Suprapubic skin (tissue), 3 donors: ENCODE measurements at regions not wholly inside any gene's neighbourhood (a gene's known extent, or its start where the extent isn't known, plus 50 kb on each side); places are given as distances from the start of the nearest gene placed in this dataset.

Experiments used
- CTCF ChIP-seq, 2 donors: fragments of 200-600 bp in 1 of 2; fragments of 450-650 bp in 1 of 2; sonication (generic) in 1 of 2; IDR thresholded peaks; one replicate each; pipeline ENCODE4 v1.5.1; 2016 to 2019; ENCODE audit warnings: antibody characterized with exemption in 2 of 2, mild to moderate bottlenecking in 1 of 2, moderate library complexity in 1 of 2
- EP300 ChIP-seq: sonication (generic); formaldehyde crosslinking; IDR thresholded peaks from one replicate; pipeline ENCODE4 v1.6.1; 2017; ENCODE audit warnings: antibody characterized with exemption
- POLR2A ChIP-seq, 2 donors: fragments of 450-650 bp; IDR thresholded peaks; one replicate each; pipeline ENCODE4 v1.6.1; 2017; ENCODE audit warnings: antibody characterized with exemption in 2 of 2, mild to moderate bottlenecking in 2 of 2, moderate library complexity in 2 of 2

GRCh38 chr5:52107210-52107905, 680.4 kb upstream of the ITGA1 start:
- TF ChIP-seq CTCF (IDR thresholded peaks at IDR 0.05) (no peak), EP300 (no peak), POLR2A (IDR thresholded peaks at IDR 0.05) (no peak)
